GM18517 (cell line): ENCODE measurements at regions not wholly inside any gene's neighbourhood (a gene's known extent, or its start where the extent isn't known, plus 50 kb on each side); places are given as distances from the start of the nearest gene placed in this dataset.
"Not testable (repeated sequence)": the region's sequence is repeated elsewhere in the genome, so short reads cannot be mapped to it uniquely, and the experiment has no call there.

Source experiments
- ATAC-seq: cut with Tn5 transposase; IDR thresholded peaks from one replicate; pipeline ENCODE4 v1.9.1; 2021; ENCODE audit warnings: mild to moderate bottlenecking, moderate library complexity; ENCODE audit not compliant: unreplicated experiment

DNA sequence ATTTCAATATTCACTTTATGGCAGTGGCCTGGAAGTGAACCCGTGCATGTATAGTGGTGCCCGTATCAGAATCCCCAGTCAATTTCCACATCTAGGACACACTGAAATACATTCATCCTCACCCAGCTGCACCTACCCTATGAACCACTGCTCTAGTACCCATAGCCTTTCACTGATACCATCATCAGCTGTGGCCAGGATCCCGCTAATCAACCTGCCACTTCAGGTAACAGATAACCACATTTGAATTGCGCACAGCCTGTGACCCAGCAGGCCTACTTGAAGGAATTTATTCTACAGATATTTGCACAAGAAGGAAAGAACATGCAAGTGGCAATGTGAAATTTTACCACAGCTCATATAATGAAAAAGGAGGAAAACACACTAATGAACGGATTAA is 161.0 kb upstream of the CCDC54 start:
- ATAC-seq: no peak

DNA sequence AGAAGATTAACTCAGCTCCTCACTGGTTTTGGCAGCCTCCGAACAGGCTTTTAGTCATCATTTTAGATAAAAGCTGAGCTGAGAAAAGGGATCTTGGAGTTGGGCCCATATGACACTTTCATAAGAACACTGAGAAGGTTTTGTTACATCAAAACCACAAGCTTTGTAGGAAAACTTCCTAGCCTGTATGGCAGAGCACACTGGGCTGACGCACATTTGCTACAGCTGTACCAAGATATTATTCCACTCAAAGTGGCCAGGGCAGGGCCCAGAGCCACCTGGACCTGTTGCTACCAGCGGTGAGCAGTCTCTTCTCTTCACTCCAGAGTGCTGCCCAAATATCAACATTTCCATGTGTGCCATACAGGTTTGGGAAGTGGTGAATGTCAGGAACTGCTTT is 160.5 kb upstream of the CCDC54 start:
- no peak for ATAC-seq

DNA sequence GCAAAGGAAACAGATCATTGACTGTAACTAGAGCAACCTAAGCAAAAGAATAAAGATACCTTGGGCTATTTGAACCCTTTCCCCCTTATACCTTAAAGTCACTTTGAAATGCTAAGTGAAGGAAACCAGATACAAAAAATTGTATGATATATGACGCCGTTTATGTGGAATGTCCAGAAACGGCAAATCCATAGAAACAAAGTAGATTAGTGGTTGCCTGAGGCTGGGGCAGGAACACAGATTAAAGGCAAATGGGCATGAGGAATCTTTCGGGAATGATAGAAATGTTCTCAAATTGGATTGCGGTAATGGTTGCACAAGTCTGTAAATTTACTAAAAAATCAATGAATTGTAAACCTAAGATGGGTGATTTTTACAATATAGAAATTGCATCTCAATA is 160.1 kb upstream of the CCDC54 start:
- no peak for ATAC-seq

DNA sequence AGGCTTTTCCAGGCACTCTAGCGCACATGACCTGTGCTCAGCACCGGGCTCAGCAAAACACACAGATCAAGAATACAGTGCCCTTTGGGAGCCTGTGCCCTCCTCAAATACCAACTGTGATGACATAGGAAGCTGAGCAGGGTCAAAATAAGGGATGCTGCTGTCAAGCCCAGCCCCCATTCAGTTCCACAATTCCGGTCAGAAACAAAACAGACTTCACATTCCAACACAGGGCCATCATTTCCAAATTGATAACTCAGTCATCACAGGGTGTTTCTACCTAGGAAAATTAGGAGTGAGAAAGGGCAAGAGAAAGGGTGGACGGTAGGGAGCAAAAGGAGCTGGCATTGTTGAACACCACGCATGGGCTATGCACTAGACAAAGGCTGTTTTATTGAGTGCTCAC is 158.4 kb upstream of the CCDC54 start:
- no peak for ATAC-seq

DNA sequence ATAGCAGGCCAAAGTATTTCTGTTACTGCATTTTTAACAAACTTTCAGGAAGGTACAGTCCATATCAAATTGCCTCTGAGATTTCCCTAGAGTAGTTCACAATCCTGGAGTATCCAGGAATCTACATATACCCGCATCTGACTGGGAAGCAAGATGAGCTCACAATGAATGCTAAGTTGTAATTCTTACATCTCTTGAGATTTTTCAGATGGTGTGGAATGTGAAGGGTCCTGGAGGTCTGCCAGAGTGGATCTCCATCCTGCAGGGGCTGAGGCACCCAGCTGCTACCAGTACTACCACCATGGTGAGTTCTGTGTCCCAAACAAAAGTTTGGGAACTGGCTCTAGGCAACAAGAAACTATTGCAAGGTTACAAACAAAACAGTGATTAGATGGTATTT is 156.7 kb upstream of the CCDC54 start:
- ATAC-seq: no peak

DNA sequence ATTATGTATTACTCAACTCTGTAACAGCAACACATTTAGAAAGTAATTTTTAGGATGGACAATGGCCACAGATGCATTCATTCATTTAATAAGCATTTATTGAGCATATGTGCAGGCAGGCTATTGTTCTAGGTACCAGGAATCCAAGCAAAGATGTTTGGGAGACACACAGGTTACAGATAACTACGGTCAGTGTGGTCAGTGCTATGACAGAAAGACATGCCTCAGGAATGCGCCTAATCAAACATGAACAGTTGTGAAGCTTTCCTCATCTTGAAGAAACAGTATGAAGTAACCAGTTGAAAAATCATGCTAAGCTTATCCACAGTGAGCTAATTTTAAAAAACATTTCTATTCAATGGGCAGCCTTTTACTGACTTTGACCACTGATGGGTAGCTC is 155.4 kb upstream of the CCDC54 start:
- ATAC-seq: no peak

DNA sequence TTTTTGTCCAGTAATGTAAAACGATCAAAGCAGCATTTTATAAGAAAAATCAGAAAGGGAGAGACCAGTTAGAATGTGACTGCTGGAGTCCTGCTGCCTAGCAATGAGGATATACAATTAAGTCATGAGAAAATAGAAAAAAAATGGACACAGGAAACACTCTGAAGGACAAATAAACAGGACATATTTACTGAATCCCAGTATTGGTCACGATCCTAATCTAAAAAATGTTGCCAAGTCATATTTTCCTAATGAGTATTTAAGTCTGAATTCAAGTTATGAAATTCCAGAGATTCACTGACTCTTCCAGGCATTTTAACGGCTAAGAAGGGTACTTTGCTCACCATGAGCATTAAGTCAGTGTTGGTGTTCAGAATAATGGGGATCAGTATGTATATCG is 154.3 kb upstream of the CCDC54 start:
- ATAC-seq: no peak

DNA sequence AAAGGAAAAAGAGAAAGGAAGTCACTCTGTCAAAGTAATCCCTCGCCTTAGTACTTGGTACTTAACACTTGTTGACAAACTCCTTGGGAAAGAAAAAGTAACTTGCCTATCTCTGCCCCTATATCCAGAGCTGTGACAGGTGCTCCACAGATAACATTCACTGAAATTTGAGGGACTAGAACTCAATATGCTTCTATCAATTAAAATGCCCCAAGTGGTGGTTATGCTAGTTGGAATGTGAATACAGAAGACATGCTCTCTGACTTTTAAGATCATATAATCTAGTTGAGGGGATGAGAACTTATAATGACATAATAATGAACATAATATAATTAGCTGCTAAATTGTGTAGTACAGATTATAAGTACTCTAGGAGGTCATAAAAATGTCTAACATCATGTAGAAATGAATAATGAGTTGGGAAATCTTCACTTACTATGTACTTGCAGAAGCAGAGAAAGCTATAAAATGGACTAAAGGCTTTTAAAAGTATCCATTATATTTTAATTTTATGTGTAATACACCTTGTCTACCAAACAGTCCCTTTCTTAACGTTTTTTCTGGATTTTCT is 153.1 kb upstream of the CCDC54 start:
- no peak for ATAC-seq

DNA sequence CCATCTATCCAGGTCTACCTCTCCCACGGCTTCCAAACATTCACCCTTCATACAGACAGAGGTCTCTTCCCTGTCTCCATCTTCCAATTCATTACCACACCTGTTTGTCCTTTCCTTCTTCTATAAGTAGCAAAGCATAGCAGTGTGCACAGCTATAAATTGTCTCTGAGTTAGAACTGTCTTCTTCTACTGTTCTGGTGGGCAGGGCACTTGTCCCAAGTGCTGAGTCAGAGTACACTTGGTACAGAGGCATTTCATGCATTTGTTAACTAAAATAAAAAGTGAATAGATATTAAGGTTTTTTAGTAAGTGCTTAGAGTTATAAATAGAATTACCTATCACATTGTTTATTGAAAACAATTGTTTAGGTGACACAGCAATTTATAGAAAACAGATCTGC is 150.1 kb upstream of the CCDC54 start:
- no peak for ATAC-seq

DNA sequence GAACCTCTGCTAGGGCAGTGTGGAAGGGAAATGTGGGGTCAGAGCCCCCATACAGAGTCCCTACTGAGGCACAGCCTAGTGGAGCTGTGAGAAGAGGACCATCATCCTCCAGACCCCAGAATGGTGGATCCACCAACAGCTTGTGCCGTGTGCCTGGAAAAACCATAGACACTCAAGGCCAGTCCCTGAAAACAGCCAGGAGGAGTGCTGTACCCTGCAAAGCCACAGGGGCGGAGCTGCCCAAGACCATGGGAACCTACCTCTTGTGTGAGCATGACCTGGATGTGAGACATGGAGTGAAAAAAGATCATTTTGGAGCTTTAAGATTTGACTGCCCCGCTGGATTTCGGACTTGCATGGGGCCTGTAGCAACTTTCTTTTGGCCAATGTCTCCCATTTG is 143.4 kb upstream of the CCDC54 start:
- not testable (repeated sequence) for ATAC-seq

DNA sequence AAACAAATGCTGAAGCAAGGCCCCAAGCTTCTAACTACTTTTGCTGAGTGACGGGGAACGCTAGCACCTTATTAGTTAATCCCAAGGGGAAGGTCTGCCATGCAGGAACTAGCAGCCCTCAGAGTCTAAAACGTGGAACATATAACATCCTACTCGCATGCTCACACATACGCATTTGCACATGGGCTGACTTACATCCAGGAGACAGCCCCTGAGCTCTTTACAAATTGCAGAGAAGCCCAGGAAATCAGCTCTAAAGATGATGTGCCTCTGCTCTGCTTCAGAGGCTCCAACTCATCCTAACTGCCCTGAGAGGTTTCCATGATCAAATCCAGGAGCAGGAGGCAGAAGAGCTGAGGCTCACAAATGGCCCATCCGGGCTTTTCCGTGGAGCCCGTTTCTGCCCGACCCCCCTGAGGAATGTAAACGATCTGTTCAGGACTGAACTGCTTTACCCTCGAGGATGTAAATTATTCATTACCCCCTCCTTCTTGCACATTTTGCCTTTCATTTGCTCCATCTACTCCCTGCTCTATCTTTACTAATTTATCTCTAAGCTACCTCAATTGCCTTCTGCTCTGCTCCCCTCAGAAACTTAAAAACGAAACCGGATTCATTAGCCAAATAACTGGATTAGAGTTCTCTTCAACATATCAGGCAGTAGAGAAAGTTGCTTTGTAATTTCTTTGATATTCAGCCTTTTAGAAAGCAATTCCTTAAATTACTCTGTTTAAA is 141.9 kb upstream of the CCDC54 start:
- ATAC-seq: no peak

DNA sequence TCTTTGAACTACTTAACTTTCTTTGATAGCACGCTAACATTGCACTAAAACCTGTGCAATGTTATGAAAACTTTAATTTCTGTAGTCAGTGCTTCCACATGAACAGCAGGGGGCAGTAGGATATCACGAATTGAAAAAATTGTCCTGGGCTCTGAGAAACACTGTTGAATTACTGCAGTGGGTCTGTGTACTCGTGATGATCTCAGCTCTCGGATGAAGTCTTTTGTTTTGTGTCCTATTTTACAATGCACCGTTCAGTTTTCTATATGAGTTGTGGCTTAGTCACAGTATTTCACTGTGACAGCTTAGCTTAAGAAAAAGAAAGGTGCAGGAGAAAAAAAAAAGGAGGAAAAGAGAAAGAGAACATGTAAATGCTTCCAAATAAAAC is 141.3 kb upstream of the CCDC54 start:
- peak; percentile 68 for ATAC-seq

DNA sequence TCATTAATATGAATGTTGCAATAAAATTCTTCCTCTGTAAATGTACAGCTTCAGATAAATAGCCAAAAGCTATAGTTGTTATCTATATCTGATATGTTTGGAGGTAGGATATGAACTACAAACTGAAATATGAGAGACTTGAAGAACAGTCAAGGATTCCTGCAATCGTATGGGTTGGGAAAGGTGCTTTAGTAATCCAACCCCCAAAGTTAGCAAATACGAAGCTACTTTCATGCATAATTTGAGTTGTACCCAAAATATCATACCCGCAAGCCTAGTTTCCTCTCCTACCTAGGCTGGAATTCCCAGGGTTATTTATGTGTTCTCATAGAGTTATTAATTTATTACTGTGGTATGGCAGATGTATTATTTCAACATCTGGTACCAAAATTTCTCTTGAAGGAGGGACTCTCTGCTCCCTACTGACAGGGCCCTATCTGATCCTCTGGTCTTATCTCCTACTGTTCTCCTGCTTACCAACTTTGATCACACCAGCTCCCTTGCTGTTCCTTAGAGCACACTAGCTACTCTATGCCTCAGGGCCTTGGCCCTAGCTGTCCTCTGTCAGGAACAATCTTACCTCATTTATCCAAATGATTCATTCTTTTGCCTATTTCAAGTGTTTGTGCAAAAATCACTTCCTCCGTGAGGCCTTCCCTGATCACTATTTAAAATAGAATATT is 140.4 kb upstream of the CCDC54 start:
- no peak for ATAC-seq

DNA sequence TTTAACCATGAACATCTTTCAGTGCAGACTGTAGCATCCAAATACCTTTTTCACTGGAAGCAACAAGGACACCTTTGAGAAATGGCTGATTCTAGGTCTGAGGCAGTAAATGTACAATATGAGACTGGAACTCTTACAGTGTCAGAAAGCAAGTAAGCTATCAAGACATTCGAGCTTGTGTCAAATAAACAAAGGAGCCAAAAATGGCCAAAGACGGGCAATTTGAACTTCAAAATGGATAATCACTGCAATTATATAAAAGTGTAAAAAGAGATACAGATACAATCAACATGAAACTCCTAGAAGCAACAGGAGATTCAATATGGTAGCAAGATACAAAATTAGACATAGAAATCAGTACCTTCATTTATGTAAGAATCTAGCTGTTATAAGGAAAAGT is 138.5 kb upstream of the CCDC54 start:
- ATAC-seq: no peak

DNA sequence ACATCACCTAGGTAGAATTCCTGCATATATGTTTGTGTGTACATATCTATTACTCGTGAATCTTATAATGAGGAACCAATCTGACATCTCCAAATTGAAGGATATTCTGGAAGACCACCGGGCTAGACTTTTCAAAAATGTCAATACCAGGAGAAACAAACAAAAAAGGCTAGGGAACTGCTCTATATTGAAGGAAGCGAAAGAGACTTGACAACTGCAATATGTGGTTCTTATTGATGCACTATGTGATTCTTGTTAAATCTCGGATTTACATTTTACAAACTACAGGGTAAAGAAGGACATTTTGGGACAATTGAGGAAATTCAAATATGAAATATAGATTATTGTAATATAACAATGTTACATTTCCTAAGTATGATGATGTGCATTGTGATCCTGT is 137.5 kb upstream of the CCDC54 start:
- no peak for ATAC-seq

DNA sequence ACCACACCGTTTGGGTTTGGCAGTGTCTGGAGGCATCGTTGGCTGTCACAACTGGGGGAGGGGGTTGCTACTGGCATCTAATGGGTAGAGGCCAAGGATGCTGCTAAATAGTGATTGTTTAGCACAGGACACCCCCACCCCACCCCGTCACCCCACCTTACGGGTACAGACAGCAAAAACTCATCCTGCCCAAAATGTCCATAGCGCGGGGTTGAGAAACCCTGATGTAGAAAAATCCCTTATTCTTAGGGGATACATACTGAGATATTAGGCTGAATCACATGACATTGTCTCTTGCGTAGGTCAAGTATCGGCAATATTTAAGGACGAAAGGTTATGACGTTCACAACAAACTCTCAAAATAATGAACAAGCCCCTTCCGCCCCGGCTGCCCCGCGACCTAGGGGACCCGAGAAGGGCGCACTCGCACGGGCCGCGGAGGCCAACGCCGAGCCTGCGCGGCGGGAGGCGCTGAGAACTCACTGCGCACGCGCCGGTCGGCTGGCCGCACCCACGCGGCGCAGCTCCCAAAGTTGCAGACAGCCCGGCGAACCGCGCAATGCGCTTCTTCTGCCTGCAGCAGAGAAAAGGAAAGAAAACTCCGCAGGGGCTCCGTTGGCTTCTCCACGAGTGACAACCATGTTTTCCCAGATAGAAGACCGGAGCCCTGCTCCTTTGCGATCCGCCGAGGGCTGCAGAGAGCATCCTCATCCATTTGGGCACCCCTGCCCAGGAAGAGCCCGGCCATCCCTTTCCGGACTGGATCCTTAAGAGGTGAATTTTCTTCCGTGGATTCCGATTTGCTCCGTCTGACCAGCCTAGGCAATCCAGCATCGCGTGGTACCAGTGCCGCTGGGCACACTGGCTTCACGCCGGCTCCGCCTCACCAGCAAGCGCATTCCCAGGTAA is 136.8 kb upstream of the CCDC54 start:
- peak; percentile 82 for ATAC-seq

DNA sequence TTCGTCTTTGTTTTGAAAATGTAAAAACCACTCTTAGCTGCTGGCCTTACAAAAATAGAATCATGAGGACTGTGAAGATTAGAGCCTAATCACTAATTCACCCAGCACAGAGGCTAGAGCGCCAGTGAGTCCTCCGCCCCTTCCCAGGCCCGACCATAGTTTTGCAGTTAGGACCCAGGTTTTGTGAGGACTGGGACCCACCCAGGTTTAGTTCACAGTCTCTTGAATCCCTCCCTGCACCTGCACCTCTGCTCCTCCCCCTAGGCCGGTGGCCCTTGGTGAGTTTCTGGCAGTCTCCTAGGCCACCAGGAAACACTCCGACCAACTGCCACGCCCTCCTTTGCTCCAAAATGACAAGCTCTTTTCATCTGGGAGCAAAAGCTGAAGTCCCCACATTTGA is 136.0 kb upstream of the CCDC54 start:
- peak; percentile 31 for ATAC-seq

DNA sequence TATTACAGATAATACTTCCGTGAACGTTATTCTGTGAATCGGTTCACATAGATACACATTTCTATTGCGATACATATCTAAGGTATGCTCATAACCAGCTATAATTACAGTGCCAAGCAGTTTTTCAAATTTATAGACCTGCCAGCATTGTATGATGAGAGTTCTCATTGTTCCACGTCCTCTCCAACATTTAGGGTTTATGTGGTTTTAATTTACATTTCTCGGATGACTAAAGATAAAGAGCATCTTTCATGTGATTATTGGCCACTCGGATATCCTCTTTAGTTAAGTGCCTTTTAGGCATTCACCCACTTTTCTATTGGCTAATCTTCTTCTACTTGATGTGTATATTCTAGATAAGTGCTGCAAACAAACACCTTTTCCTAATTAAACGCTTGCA is 134.7 kb upstream of the CCDC54 start:
- no peak for ATAC-seq

DNA sequence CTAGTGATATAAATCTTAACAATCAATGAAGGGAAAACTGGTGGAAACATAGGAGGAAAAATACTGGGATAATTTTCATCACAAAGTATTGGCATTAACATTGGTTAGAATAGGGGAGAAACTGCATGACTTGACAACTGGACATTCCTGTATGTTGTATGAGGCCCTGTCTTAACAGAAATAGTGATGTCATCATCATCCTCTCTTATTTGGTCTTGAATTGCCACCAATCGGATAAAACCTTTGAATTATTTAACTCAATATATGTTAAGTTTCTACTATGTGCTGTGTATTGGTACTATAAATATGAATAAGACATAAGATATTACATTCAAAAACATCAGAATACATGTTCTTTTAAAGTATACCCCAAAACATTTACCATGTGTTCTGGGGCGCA is 130.1 kb upstream of the CCDC54 start:
- no peak for ATAC-seq

DNA sequence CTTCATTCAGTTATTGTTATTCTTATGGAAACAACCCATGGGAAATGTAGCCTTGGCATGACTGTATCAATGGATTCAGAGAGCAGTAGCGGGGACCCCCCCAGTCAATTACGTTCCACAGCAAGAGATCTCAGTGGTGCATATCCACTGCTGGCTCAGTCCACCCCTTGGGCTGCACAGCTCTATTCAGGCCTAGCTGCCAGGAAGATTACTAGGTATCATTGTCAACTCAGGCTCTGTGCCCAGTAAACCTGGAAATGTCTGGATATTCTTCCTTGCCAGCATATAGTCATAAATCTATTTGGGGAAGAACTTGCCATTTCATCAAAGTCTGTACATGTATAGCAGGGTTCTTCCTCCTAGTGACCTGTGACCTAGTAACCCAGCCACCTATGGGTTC is 128.1 kb upstream of the CCDC54 start:
- no peak for ATAC-seq

DNA sequence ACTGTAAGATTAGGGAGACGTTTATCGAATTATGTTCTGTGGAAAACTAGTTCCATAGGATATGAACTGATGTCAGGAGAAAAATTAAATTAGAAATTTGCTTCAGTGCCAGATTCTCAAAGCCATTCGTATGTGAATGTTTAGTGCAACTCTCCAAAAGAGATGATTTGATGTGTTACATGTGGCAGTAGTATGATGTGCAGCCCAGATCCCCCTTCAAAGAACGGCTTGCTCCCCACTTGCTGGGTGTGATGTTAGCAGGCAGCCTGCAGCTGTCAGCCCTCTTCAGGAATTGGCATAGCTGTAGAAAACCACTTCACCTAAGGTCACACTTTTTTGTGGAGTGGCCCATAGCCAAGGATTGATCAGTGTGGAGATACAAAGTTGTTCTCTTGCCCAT is 127.0 kb upstream of the CCDC54 start:
- no peak for ATAC-seq
